ENCODE measurements at regions not wholly inside any gene's neighbourhood (a gene's known extent, or its start where the extent isn't known, plus 50 kb on each side); places are given as distances from the start of the nearest gene placed in this dataset.

DNA sequence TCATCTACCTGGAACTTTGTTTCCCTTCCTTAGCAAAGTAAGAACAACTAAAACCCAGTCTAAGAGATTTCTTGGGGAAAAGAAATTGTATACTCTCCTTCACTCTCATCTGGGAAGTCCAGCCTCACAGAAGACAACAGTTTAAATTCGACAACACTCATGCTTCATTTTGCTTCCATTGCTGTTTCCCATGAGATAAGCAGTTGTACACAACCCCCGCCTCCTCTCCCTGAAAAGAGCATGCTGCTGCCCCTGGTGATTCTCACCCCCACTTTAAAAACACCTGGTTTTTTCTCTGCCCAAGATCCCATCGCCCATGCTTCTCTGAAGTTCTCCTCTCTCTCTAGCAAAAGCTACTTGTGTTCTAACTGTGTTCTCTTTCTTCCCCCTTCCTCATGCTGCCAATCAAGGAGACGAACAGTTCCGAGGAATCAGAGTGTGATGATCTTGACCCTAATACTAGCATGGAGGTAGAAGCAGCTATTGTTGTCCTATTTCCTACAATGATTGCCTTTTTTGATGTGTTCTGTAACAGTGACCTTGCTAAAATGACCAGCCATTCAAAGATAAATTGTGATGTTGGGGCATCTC is 51.1 kb upstream of the UMPS start:
- TF ChIP-seq ZNF274 (IDR thresholded peaks at IDR 0.05; ENCODE audit: low read depth, low read length) (no peak), YY1 (IDR thresholded peaks at IDR 0.05; ENCODE audit: insufficient read depth, insufficient read length) (no peak)
